IPS-18c (cell line): ENCODE measurements at regions not wholly inside any gene's neighbourhood (a gene's known extent, or its start where the extent isn't known, plus 50 kb on each side); places are given as distances from the start of the nearest gene placed in this dataset.
A peak's percentile ranks its signal among the peaks of the same experiment; 100 is the strongest.

Experiments
- H3K4me3 ChIP-seq: 2 replicates; pipeline ENCODE4 v1.7.0; 2013; ENCODE audit warnings: low read depth, mild to moderate bottlenecking, low read length, moderate library complexity; ENCODE audit not compliant: insufficient read depth
- H3K9me3 ChIP-seq: one replicate; pipeline ENCODE4 v1.6.1; 2013; ENCODE audit warnings: mild to moderate bottlenecking, low read length, moderate library complexity; ENCODE audit not compliant: control insufficient read depth, insufficient read depth

- Histone ChIP-seq H3K4me3 (no peak overlapping the region), H3K9me3 (peaks cover under 1% of the 10 kb centered on the region)
Measured at GRCh38 chr4:41883988-41884734, 51.1 kb upstream of the TMEM33 start.

- Histone ChIP-seq H3K4me3 (peak overlapping the region; percentile 43; the same call in 1 of the 2 replicates), H3K9me3 (peaks cover 2% of the 10 kb centered on the region)
Measured at GRCh38 chr4:41882625-41883347, 52.4 kb upstream of the TMEM33 start.

- Histone ChIP-seq H3K4me3 (peak overlapping the region; percentile 43), H3K9me3 (peaks cover 2% of the 10 kb centered on the region)
Measured at GRCh38 chr4:41881981-41882624, 53.1 kb upstream of the TMEM33 start.

DNA sequence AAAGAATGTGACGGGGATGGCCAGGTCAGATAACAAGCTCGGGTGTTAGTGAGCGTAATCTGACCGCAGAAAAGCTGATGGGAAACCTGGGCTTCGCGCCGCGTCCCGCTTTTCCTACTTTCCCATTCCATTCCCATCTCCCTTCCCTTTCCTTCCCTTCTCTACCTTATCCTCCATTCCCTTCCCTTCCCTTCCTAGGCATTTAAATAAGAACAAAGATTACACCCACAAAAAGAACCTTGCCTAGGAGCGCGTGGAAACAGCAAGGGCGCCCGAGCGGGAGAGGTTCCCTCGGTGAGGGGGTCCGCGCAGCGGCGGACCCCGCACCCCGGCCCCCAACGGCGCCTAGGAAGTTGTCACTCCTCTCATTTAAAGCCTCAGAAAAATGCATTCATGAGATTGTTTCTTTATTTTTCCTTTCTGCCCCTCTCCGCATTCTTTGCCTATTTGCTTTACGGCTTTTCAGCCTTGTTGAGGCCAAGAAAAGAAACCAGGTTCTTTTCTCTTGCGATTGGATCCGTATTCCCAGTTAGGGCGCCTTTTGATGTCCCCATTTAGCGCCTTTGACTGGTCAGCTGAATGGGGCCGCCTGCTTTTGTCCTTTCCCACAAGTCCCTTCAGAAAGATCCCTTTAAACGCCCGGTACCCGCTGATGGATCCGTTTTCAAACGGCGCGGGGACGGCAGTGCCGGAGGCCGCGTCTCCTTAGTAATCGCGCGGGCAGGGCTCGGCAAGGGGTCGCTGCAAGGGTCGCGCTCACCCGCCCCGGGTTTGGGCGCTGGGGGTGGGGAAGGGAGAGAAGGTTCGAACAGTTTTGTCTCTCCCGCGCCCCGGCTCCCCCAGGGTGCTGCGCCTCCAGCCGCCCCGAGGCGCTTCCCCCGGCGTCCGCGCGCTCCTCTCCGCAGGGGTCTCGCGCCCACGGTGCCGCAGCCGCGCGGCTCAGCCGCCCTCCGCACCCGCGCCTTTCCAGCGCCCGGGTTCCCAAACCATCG is 54.1 kb upstream of the TMEM33 start:
- peaks cover 2% of the 10 kb centered on the region for H3K9me3 ChIP-seq
- peak overlapping the region; percentile 43 for H3K4me3 ChIP-seq

DNA sequence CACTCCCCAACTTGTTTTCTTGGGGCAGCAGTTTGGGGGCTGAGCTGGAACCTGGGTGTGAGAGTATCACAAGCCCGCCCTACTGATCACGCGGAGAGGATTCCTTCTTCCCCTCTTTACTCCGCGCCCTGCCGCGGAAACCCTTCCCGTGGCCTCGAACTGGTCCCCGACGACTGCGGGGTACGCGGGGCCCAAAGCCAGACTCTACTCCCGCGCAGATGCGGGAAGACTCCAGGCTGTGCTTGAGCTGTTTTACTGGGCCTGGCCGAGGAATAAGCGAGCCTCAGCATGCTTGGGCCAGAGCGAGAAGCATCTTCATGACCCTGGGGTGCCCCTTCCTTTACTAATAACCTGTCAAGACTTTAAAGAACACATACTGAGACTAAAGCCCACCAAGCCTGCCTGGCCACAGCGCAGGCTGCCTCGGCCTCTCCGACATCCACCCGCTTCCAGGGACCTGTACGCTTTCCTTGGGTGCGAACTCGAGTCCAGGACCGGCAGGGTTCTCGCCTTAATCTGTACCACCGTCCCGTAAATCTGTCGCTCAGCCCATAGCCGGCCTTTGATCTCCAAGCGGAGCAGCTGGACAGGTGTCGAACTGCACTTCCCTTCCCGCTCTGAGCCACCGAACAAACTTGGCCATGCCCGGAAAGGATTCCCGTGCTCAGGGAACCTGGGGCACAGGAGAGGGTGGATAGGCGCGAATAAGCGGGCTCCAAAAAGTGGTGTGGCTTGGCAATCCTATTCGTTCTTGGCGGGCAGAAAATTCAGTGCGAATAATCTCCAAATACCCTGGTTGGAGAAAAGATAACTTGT is 55.0 kb upstream of the TMEM33 start:
- peak overlapping the region; percentile 43; the same call in 1 of the 2 replicates for H3K4me3 ChIP-seq

GRCh38 chr4:41879552-41879951 is 55.7 kb upstream of the TMEM33 start:
- Histone ChIP-seq H3K9me3 (peaks cover 2% of the 10 kb centered on the region), H3K4me3 (no peak overlapping the region)

More for the DNA sequence above, 55.0 kb upstream of the TMEM33 start:
- H3K9me3 ChIP-seq = peaks cover 2% of the 10 kb centered on the region

DNA sequence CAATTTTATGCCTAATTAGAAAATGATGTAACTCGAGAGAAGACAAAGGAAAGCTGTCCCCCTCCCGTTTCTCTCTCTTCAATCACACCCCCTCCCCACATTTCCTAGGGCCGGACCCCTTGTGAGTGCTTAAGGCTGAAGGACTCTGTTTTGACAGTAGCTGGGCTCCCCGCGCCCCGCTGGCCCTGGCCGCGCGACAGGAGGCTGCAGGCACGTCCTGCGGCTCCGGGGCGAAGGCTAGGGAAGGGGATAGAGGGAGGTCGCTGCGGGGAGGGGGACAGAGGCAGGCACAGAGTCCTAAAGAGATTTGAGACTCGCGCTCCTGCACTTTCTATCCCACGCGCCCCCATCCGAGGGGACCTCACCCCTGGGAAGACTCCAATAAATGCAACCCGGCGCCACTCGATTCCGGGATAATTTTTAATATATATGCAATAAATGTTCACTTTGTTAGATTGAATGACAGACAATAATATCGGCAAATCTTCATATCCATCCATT is 56.2 kb upstream of the TMEM33 start:
- Histone ChIP-seq H3K9me3 (peaks cover 7% of the 10 kb centered on the region), H3K4me3 (peak overlapping the region; percentile 28; the same call in 1 of the 2 replicates)

- H3K9me3 ChIP-seq = peaks cover 7% of the 10 kb centered on the region
- H3K4me3 ChIP-seq = peak overlapping the region; percentile 28; the same call in 1 of the 2 replicates
Measured at GRCh38 chr4:41878170-41878969, 56.9 kb upstream of the TMEM33 start.

- H3K9me3 ChIP-seq = peaks cover 7% of the 10 kb centered on the region
- no peak overlapping the region for H3K4me3 ChIP-seq
Measured at GRCh38 chr4:41877020-41877796, 58.0 kb upstream of the TMEM33 start.

DNA sequence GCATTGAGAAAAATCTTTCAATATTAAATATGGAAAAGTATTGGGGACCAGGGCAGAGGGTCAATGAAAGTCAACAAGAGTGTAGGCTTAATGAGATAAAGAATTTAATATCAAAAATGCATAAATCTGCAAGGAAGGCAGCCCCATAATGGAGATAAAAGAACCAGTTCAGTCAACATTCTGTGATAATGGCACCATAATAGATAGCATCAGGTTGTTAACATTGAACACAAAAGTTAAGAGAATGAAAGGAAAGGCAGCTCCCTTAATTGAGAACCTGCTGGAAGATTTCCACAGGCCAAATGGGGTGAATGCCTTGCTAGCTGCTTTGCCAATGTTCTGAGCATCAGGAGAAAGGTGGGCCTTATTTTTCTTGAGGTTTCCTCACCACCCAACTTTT is 60.4 kb upstream of the TMEM33 start:
- H3K4me3 ChIP-seq = no peak overlapping the region
- H3K9me3 ChIP-seq = peaks cover 7% of the 10 kb centered on the region

DNA sequence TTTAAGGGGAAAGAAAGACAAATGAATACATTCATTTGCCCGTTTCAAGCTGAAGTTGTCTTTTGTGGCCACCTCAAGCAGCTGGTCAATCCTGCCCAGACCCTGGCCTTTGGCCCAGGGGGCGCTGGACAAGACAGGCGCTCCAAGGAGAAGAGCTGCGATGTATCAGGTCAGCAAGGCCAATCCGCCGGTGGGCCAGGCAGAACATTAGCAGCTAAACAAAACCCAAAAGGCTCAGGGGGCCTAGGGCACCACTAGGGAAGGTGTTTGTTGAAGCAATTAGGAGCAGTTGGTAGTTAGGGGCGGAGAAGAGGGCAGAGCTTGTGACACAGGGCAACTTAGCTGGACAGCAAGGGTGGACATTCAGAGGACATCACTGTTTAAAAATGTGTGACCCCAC is 60.8 kb upstream of the TMEM33 start:
- H3K9me3 ChIP-seq = peaks cover 7% of the 10 kb centered on the region

DNA sequence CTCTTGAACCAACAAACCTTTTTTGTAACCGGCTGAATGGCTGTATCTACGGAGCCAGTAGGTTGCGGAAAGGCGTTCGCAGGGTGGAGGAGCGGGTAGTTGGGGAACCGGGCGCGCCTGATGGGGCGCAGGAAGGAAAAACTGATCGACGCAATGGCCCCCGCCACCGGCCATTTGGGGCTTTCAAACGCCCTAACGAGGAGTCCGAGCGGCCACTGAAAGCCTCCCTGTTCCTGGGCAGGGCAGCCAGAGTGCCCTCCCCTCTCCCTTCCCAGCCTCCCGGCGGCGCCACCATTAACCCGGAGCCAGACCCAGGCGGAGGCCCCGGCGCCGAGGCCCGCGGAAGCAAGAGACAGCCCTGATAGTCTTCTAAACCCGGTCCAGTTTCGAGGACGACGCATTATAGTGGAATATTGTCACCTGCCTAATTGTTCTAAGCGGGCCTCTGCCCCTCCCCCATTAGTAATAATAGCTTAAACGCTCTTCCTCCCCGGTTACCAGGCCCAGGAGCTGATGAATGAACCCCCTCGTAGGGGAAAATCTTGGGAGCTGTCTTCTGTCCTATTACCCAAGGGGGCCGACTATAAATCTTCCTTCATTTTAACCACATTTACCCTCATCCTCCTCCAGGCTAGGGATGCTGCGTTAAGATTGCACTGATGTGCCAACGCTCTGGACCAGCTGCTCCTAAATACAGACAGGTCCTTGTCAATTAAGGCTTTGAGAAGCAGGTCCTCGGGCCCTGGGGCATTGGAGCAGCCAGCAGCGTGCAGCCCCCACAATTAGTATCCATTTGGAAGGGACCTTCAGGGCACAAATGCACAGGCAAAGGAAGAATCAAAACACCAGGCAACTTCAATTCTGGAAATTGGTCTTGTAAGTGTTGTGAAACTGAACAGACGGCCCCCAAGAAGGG is 61.6 kb upstream of the TMEM33 start:
- peaks cover 5% of the 10 kb centered on the region for H3K9me3 ChIP-seq
- H3K4me3 ChIP-seq = peak overlapping the region; percentile 40; the same call in 1 of the 2 replicates

More for the DNA sequence above, 60.8 kb upstream of the TMEM33 start:
- H3K4me3 ChIP-seq = no peak overlapping the region

DNA sequence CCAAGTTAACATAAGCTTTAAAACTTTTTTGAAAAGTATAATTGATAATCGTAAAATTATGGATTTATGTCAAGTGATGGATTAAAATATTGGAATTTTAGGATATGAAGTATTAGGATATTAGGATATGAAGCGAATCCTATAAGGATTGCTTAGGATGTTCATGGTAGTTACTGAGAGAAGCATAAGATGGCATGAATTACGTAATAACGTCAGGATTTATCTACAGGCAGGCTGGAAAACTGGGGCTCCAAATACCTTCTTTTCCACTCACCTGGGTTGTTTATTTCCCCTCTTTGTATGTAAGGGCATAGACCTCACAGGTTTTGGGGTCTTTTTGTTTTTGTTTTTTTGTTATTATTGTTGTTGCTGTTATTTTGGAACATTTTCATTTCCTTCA is 65.2 kb upstream of the TMEM33 start:
- H3K9me3 ChIP-seq = peaks cover 5% of the 10 kb centered on the region

More for the DNA sequence above, 65.2 kb upstream of the TMEM33 start:
- no peak overlapping the region for H3K4me3 ChIP-seq
